Lower lobe of right lung (tissue), 2 donors: ENCODE measurements at regions not wholly inside any gene's neighbourhood (a gene's known extent, or its start where the extent isn't known, plus 50 kb on each side); places are given as distances from the start of the nearest gene placed in this dataset.

ENCODE experiments used
- ATAC-seq, 2 donors: fragments of 200-7000 bp; cut with Tn5 transposase; one replicate each; pipeline ENCODE4 v1.9.1; 2020 to 2022; ENCODE audit warnings: mild to moderate bottlenecking in 2 of 2, moderate library complexity in 2 of 2
- DNase-seq: peaks from one replicate; pipeline ENCODE4 v3.0.0-alpha.2; 2020
- H3K27ac ChIP-seq: fragments of 200-600 bp; one replicate; pipeline ENCODE4 v1.8.0; 2022
- H3K27me3 ChIP-seq: fragments of 200-600 bp; one replicate; pipeline ENCODE4 v1.8.0; 2022; ENCODE audit warnings: low read depth
- H3K36me3 ChIP-seq: fragments of 200-600 bp; one replicate; pipeline ENCODE4 v1.8.0; 2022; ENCODE audit warnings: mild to moderate bottlenecking
- H3K4me1 ChIP-seq: fragments of 200-600 bp; one replicate; pipeline ENCODE4 v1.8.0; 2022
- H3K4me3 ChIP-seq: fragments of 200-600 bp; one replicate; pipeline ENCODE4 v1.8.0; 2022; ENCODE audit warnings: mild to moderate bottlenecking
- H3K9me3 ChIP-seq: fragments of 200-600 bp; one replicate; pipeline ENCODE4 v1.8.0; 2022
- CTCF ChIP-seq: fragments of 200-600 bp; IDR thresholded peaks from one replicate; pipeline ENCODE4 v1.8.0; 2022; ENCODE audit warnings: antibody characterized with exemption, mild to moderate bottlenecking
- intact Hi-C: fragments of 100-400 bp; cut with DNase I; formaldehyde crosslinking; loops from one replicate; pipeline ENCODE4 v1.11.0; 2022
- donor health status: DM: no; HTN: yes; CAD: no; lungs with severe emphysema.

DNA sequence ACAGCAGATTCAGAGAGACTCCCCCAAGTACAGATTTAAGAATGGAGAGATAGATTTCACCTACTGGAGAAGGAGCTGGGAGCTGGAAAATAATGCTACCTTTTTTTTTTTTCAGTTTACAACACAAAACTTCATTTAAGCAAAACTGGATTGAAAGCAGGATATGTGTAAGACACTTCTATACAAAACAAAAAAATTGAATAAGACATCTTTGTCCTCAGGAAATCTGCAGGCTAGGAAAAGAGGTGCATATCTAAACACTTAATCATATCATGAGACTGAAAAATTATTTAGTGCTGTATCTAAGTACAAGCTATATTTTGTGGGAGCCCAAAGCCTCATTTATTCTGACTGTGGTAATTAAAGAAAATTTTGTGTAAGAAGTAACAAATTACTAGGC, 516.1 kb downstream of the ZIC1 start:
- Histone ChIP-seq H3K4me1 (no peaks in the 10 kb centered on the region), H3K4me3 (no peak overlapping the region), H3K27ac (no peak overlapping the region), H3K36me3 (no peaks in the 10 kb centered on the region), H3K27me3 (no peaks in the 10 kb centered on the region), H3K9me3 (no peaks in the 10 kb centered on the region)
- DNase-seq (no peak), ATAC-seq (no peak)
- TF ChIP-seq CTCF: no peak
- intact Hi-C loops: no loop called here

- intact Hi-C loops: no loop called here
- Histone ChIP-seq H3K4me3 (no peak overlapping the region), H3K27me3 (no peaks in the 10 kb centered on the region), H3K9me3 (no peaks in the 10 kb centered on the region), H3K36me3 (no peaks in the 10 kb centered on the region), H3K4me1 (no peaks in the 10 kb centered on the region), H3K27ac (no peak overlapping the region)
- ATAC-seq (no peak), DNase-seq (no peak)
- TF ChIP-seq CTCF: no peak
Observed at GRCh38 chr3:147930232-147930807, 521.2 kb downstream of the ZIC1 start.

- no peak for TF ChIP-seq CTCF
- intact Hi-C loops: no loop called here
- ATAC-seq: no peak
Observed at GRCh38 chr3:147934451-147935180, 525.5 kb downstream of the ZIC1 start.

GRCh38 chr3:147937341-147937740, 528.2 kb downstream of the ZIC1 start:
- DNase-seq (no peak), ATAC-seq (no peak)
- Histone ChIP-seq H3K27me3 (no peaks in the 10 kb centered on the region), H3K27ac (no peak overlapping the region), H3K36me3 (no peaks in the 10 kb centered on the region), H3K4me3 (no peak overlapping the region), H3K9me3 (no peaks in the 10 kb centered on the region), H3K4me1 (no peaks in the 10 kb centered on the region)
- intact Hi-C loops: no loop called here
- TF ChIP-seq CTCF: no peak

More at GRCh38 chr3:147934451-147935180, 525.5 kb downstream of the ZIC1 start:
- Histone ChIP-seq H3K36me3 (no peaks in the 10 kb centered on the region), H3K9me3 (no peaks in the 10 kb centered on the region), H3K4me1 (no peaks in the 10 kb centered on the region), H3K4me3 (no peak overlapping the region), H3K27ac (no peak overlapping the region), H3K27me3 (no peaks in the 10 kb centered on the region)
- no peak for DNase-seq

DNA sequence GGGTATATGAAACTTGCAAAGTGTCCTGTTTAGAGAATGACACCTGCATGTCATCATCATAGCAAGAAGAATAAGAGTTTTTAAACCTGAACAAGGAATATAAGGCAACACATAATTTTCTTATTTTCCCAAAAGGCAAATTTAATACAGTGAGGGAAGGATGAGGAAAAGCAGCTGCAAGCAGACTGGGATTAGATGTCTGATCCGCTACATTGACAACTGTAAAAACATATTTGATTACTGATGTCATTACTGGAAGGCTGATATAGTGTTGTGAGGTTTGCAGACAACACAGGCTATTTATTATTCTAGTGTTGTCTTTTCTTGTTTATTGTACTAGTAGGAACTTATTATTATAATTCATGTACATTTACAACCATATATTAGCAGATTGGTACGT, 528.7 kb downstream of the ZIC1 start:
- DNase-seq: no peak
- H3K36me3 ChIP-seq: no peaks in the 10 kb centered on the region
- no peaks in the 10 kb centered on the region for H3K9me3 ChIP-seq
- no peaks in the 10 kb centered on the region for H3K4me1 ChIP-seq
- H3K27me3 ChIP-seq: no peaks in the 10 kb centered on the region
- intact Hi-C loops: no loop called here
- no peak for TF ChIP-seq CTCF
- no peak for ATAC-seq
- no peak overlapping the region for H3K4me3 ChIP-seq
- no peak overlapping the region for H3K27ac ChIP-seq
